Inflammatory macrophage (primary cell): ENCODE measurements at regions not wholly inside any gene's neighbourhood (a gene's known extent, or its start where the extent isn't known, plus 50 kb on each side); places are given as distances from the start of the nearest gene placed in this dataset.
"Not testable (repeated sequence)": the region's sequence is repeated elsewhere in the genome, so short reads cannot be mapped to it uniquely, and the experiment has no call there.

Source experiments
- DNase-seq, 2 donors: peaks; one replicate each; pipeline ENCODE4 v3.0.0-alpha.2; 2020 to 2022

DNA sequence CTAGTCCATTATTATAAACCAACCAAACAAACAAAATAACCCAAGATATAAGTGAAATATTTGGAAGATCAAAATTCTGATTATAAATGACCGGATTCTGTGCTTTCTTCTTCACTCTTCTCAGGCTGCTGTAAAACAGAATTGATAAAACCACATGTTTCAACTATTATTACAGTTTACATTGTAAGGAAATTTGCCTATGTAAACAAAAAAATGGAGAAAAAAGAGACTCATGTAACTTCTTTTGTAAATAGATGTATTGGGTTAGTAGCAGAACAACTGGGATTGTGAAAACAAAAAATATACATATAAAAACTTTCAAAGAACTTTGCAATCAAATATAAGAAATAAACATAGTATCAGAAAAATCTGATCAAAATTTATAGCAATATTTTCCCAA lies 295.2 kb upstream of the CCDC179 start:
- DNase-seq = no peak

DNA sequence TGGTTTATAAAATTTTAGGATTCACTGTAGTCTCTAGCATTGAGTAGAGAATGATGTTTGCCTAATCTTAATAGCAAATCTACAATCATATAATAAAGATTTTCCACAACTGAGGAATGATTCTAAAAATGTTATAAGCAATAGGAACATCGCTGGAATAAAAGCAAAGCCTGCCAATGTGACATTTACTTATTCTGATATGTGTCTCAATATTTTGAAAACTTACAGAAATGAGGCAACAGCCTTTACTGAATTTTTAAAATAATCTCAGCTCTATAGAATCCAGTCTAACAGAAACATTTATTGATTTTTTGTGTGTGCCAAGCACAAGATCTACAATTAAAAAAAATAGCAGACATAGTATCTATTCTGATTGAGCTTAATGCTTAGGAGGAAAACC lies 303.7 kb upstream of the CCDC179 start:
- no peak for DNase-seq

- DNase-seq = no peak
Observed at GRCh38 chr11:23166376-23166775, 306.1 kb upstream of the CCDC179 start.

- DNase-seq = no peak
Observed at GRCh38 chr11:23179609-23180008, 319.3 kb upstream of the CCDC179 start.

- DNase-seq = no peak
Observed at GRCh38 chr11:23181022-23181807, 320.9 kb upstream of the CCDC179 start.

DNA sequence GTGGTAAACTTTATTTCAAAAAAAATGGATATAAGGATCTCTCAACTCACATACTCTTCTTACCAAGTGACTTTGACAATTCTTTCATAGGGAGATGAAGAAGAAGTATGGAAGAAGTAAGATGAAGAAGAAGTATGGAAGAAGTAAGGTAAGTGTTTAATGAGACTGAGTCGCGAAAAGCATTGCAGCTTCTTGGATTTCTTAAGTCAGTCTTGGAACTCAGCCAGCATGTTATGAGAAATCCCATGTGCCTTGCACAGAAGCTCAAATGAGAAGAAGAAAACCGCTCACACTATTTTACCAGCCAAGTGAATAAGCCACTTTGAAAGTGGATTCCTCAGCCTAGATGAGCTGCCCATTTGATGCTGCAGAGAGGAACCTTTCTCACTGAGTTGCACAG lies 332.0 kb upstream of the CCDC179 start:
- DNase-seq = no peak

DNA sequence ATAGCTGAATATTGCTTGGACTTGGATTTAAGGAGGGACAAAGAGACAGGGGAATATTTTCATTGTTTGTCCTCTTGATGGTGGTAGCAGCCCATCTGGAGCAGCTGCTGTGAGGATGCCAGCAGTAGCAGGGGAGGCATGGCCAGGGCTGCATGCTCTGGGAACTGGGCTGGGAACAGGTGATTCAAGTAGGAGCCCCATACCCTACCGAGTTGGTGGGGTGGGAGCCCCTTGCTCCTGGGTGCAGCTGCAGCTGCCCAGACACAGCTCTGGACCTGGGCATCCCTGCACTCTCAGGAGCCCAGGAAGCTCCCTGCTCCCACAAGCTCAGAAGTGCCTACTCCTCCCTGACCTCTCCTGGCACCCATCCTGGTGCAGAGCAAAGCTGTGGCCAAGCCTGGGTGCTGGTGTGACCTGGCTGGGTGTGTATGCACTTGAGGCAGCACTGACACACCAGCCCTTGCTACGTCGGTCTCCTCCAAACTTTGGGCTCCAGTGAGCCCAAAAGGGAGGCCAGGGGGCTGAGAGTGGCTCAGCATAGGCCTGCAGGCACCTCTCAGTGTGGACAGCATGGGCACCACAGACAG lies 341.8 kb upstream of the CCDC179 start:
- DNase-seq = no peak

GRCh38 chr11:23202611-23203010 lies 342.3 kb upstream of the CCDC179 start:
- no peak for DNase-seq

GRCh38 chr11:23205156-23205871 lies 345.0 kb upstream of the CCDC179 start:
- no peak for DNase-seq

DNA sequence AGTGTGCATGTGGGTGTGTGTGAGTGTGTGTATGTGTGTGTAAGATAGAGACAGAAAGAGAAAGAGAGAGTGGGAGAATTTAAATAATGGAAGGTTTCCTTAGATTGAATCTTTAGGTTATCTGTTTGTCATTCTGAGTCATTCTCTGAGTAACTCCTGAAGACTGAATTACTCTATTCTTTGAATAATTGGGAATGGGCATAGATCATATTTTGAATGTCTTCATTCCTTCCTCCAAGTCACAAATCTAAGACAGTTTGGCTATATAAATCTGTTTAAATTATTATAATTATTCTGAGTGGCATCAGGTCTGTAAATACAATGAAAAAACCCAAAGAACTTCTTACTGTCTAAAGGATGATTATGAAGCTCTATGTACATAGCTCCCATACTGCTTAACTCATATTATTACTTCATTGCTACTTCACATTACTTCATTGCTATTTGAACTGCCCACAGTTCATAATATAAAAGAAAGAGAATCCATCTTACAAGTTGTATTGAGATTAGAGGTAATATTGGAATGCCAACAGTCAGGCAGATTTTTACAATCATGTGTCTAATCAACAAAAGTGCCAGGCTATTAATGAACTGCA lies 346.6 kb upstream of the CCDC179 start:
- DNase-seq = no peak

GRCh38 chr11:23211221-23211620 lies 350.9 kb upstream of the CCDC179 start:
- DNase-seq = no peak

GRCh38 chr11:23212807-23213206 lies 352.5 kb upstream of the CCDC179 start:
- no peak for DNase-seq

DNA sequence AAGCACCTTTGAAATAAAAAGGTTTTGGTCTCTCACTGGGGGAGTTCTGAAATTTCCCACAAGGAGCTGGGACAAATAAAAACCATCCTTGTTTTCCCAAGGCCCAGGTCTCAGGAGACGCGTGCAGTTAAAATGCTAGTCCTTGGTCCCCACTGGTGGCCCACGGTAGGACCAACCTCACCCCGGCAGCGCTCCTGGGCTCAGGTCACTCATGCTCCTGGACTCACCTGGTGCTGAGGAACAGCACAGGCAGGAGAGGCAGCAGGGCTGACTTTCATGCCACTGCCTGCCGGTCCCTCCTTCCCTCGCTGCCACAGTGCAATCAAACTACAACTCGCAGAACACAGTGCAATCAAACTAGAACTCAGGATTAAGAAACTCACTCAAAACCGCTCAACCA lies 356.8 kb upstream of the CCDC179 start:
- DNase-seq = no peak

GRCh38 chr11:23220086-23220485 lies 359.8 kb upstream of the CCDC179 start:
- not testable (repeated sequence) for DNase-seq

- DNase-seq = no peak
Observed at GRCh38 chr11:23221366-23221765, 361.1 kb upstream of the CCDC179 start.

- DNase-seq = no peak
Observed at GRCh38 chr11:23226331-23227077, 366.2 kb upstream of the CCDC179 start.

DNA sequence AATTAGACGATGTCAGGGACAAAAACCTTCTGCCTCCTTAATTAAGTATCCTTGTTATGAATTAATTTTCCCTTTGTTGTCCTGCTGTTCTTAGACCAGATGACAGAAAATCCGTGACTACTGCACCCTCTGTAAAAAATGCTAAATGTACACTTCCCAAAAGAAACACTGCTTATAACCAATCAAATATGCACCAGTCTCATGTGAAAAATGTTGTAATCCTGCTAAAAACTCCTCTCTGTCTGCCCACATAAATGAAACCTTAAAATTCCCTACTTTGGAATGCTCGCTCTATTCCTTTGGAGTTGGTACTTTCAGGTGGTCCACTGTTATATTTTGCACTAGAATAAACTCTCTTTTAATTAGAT lies 366.8 kb upstream of the CCDC179 start:
- no peak for DNase-seq

DNA sequence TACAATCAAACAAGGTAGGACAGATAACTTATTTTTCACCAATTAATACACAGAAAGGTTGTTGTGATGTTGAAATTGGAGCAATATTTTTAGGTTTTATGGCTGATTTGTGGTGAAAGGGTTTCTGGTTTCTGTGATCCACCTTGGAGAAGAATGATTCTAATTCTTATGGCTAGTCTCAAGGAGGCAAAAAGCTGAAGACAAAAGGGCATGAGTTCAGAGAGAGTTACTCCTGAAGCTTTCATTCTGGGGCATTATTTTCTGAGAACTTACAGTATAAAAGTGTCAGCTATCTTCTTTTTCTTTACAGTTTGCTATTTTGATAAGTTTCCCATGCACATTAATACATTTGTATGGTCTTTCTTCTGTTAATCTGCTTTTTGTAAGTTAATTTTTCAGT lies 372.4 kb upstream of the CCDC179 start:
- DNase-seq = no peak

- no peak for DNase-seq
Observed at GRCh38 chr11:23233075-23233474, 372.8 kb upstream of the CCDC179 start.

DNA sequence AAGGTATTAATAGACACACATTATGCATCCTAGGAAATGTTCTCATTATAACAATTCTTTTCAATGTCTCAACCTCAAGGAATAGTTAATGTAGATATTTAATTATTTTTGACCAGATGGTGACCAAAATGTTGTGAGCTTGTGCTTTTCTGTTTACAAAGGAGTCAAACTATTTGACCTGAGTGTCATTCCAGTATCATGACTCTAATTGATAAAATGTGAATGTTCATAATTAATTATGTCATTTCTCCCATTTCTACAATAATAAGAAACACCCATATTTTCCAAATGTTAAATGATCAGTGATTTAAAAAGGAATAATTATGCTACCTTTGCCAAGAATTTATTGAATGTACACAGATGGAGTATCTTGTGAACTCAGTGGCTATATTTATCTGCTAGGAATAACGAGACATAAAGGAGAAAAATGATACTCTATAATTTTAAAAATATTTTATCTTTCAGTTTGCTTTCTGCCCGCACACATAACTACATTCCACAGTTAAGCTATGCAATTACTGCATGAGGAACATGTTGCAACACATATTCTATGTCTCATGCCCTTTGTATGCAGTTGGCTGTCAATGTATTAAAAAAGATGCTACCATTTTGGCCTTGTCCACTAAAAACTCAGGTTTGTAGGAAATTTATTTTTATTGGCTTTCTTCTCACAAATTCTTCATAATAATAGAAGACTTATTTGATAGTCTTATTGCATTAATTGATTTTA lies 376.7 kb upstream of the CCDC179 start:
- DNase-seq = no peak

GRCh38 chr11:23252426-23252825 lies 392.2 kb upstream of the CCDC179 start:
- DNase-seq = no peak

- no peak for DNase-seq
Observed at GRCh38 chr11:23257088-23257487, 396.8 kb upstream of the CCDC179 start.
